IPS DF 4.7 (cell line): ENCODE measurements at regions not wholly inside any gene's neighbourhood (a gene's known extent, or its start where the extent isn't known, plus 50 kb on each side); places are given as distances from the start of the nearest gene placed in this dataset.

Source experiments
- DNase-seq: peaks from one replicate; pipeline ENCODE4 v3.0.0-alpha.2; 2013; ENCODE audit warnings: low spot score; ENCODE audit errors: extremely low read depth

DNA sequence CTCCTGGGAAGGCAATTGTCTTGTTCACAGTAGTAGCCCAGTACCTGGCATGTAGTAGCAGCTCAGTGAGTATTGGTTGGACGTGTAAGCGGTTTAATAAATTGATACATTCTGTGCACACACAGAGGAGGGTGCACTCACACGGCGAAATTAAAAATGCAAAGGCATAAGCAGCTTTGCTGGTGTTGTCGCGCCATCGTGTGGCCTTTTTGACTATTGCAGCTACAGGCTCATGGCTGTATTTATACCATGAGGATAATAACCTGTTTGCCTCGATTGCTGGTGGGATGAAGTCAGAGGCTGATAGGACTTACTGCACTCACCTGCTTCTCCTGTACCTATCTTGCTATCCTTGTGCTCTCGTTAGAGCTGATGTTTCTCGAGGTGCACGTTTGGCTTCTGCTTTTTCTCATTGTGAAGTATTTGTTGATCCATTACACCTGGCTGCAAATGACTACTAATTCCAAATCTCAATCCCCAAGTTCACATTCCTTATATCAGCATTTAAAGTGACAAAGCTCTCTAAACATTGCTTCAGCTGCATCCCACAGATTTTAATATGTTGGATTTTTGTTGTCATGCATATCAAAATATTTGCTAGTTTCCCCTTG, 61.5 kb downstream of the TBXT start:
- DNase-seq: peak; percentile 36

DNA sequence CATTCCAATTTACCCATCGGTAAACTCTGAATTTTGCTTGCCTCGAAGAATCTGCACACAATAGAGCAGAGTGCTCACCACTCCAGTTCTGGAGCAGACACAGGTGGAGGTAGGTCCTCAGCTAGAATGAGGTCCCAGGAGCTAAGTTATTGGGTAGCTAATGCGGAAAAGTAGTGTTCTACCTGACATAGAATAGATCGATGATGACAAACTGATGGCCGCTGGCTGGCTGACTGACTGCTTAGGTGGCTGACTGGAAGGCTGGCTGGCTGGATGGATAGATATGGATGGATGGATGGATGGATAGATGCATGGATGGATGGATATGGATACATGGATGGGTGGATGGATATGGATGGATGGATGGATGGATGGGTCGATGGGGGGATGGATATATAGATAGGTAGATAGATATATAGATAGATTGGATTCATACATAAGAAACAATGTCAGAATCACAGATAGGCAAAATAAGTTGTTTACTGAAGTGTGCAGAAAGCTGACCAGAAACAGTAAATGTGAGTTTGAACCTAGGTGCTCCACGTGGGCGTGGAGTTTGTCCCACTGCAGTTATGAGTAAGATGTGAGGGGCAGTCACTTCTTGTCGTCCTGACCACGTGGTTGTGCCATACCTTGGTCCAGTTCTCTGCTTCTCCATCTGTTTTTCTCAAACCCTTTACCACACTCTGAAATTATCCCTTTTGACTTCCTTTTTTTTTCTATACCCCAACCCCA, 62.1 kb downstream of the TBXT start:
- no peak for DNase-seq

DNA sequence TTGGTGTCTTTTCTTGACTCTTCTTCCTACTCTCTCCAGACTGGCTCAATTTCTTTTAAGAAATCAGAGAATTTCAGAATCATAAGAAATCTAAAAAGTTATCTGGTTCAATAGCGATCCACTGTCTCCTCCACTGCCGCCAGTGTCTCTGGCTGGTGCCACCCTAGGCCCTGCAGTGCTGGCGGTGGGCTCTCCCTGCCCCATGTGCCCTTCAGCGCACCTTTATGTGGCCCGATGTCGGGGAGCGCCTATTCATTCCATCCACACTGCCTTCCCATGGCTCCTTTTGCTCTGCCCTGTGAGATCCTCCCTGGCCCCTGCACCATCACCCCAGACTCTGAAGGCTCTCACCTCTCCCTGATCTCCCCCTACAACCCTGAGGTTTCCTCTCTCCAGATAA, 62.8 kb downstream of the TBXT start:
- no peak for DNase-seq

DNA sequence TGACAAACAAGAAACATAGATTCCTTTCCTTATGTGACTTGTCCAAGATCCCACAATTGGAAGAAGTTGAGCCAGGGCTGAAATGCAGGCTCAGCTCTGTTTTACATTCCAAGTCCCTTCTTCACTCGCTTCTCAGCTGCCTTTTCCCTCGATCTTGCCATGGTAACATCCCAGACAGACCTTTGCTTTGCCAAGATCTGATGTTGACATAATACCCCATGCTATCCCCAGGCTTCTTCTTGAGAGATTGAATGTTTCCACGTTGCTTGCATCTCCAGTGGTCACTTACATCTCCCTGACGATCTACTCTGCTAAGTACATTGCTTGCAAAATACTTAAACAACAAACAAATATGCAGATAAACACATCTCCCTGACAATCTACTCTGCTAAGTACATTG, 63.5 kb downstream of the TBXT start:
- DNase-seq: no peak

DNA sequence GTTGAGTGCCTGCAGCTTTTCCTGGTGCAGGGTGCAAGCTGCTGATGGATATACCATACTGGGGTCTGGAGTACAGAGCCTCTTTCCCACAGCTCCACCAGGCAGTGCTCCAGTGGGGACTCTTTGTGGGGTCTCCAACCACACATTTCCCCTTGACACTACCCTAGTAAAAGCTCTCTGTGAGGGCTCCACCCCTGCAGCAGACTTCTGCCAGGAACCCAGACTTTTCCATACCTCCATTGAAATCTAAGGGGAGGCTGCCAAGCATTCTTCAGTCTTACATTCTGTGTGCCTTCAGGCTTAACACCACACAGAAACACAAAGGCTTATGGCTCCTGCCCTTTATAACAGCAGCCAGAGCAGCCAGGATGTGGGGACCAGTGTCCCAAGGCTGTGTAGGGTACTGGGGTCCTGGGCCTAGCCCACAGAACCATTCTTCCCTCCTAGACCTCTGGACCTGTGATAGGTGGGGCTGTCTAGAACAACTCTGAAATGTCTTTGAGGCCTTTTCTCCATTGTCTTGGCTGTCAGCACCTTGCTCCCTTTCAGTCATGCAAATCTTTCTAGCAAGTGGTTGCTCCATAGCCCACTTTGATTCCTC, 65.7 kb downstream of the TBXT start:
- no peak for DNase-seq

DNA sequence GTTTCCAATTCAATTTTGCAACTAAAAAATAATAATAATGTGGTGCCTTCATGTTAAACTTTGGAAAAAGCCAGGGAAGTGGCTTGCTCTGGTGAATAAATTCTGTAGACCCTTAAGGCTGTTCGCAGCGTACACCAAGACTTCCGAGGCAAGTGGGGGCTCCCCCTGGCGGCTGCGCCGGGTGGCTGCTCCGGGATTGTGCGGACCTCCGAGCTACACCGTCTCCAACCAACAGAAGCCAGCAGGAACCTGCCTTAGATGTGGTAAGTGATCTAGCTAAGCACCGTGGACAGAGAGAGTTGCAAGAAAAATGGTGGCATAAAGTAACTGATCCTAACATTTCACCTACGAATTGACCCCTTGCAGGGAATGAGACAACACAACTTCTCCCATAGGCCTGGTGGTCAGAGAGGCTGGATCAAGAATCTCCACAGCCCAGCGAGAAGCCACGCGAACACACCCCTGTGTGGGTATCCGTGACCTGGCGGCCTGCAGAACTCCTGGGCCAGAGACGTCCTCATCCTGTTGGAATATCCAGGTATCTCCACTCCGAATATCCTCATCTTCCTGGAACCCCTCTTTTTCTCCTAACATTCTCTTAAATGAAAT, 69.6 kb downstream of the TBXT start:
- DNase-seq: peak; percentile 75

DNA sequence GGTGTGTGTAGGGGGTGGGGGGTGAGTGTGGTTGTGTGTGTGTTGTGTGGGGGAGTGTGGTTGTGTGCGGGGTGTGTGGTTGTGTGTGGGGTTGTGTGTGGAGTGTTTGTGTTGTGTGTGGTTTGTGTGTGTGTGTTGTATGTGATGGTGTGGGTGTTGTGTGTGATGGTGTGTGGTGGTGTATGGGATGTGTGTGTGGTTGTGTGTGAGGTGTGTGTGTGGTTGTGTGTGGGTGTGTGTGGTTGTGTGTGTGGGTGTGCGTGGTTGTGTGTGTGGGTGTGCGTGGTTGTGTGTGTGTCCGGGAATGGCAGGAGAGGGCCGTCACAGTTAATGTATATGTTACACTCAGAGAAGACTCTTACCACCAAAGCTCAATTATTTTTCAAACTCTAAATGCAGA, 79.8 kb downstream of the TBXT start:
- no peak for DNase-seq

GRCh38 chr6:166087246-166087645, 80.4 kb downstream of the TBXT start:
- DNase-seq: no peak

DNA sequence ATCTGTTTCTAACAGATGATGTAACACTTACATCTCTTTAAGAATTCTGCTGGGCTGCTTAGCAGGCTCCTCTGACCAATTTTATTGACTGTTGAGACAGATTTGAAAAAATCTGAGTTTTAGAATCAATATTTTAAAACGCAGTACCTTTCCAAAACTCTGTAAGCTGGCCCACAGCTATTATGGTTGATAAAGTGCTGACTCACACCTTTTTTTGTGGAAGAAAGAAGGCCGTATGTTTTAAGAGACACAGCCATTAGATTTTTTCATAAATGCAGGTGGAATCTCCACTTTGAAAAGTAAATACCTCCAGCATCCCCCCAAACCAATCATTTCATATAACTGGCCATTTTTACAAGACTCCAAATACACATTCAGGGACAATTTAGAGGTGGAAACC, 82.2 kb downstream of the TBXT start:
- no peak for DNase-seq

GRCh38 chr6:166084951-166085350, 82.7 kb downstream of the TBXT start:
- no peak for DNase-seq

DNA sequence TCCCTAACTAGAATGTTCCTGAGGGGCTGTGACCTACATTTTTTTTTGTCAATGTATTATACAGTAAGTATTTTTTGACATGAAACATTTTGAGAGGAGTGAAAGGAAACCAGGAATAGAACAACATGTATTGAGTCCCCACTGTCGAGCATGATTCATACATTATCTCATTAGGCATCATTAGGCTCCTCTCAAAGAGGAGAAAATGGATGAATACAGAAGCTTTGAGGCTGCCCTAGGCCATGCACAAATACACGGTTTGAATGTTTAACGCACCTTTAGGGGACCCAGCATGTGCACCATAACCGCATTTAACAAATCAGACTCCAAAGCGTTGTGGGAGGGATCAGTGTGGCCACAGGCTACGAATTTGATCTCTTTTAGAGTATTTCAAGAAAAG, 87.8 kb downstream of the TBXT start:
- no peak for DNase-seq

DNA sequence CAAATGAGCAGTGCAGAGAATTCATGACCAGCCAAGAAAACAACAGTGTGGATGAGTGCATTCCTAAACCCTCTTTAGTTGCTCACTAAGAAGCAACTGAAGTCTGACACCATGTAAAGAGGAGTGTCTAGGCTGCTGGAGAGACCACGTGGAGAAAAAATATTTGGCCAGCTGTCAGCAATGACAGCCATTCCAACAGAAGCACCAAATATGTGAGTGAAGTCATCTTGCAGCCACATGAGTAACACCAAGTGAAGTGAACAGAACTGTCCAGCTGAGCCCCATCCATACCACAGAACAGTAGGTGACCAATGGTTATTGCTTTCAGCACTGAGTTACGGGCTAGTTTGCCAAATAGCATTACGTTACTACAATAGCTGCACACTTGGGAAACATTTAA, 89.4 kb downstream of the TBXT start:
- DNase-seq: no peak

GRCh38 chr6:166076625-166077024, 91.0 kb downstream of the TBXT start:
- DNase-seq: peak; percentile 28

DNA sequence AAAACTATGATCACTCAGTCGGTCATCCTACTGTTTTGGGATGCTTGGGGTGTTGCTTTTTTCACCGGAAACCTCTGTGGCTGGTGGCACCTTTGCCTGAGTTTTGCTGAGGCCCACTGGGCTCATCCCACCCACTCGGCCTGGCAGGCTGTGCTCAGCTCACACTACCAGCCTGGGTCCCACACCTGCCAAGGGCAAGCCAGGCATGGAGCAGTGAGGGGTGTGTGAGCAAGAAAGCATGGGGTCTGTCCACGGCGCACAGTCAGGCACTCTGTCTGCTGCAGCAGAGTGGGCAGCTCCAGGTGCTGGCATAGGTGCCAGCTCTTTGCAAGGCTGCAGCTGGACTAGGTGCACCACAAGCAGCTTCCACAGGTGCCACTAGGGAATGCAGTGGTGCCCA, 91.7 kb downstream of the TBXT start:
- no peak for DNase-seq

- no peak for DNase-seq
Measured at GRCh38 chr6:166075186-166075585, 92.5 kb downstream of the TBXT start.

GRCh38 chr6:166073082-166073481, 94.6 kb downstream of the TBXT start:
- no peak for DNase-seq

DNA sequence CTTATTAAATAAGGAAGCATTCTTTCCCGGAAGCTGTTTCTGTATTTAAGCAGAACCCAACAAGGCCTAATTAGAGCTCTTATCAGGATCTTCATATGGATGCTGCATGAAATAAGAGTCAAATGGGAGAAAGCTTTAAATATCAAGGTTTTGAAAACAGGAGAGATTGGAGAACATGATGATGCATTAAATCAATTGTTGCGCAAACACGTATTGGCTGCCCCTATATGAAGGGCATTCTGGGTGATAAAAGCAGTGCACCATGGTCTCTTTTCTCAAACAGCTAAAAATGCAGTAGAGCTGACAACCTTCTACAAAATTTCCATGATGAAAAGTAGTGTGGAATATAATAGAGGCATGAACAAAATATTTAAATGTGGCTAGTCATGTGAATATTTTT, 98.9 kb downstream of the TBXT start:
- no peak for DNase-seq

DNA sequence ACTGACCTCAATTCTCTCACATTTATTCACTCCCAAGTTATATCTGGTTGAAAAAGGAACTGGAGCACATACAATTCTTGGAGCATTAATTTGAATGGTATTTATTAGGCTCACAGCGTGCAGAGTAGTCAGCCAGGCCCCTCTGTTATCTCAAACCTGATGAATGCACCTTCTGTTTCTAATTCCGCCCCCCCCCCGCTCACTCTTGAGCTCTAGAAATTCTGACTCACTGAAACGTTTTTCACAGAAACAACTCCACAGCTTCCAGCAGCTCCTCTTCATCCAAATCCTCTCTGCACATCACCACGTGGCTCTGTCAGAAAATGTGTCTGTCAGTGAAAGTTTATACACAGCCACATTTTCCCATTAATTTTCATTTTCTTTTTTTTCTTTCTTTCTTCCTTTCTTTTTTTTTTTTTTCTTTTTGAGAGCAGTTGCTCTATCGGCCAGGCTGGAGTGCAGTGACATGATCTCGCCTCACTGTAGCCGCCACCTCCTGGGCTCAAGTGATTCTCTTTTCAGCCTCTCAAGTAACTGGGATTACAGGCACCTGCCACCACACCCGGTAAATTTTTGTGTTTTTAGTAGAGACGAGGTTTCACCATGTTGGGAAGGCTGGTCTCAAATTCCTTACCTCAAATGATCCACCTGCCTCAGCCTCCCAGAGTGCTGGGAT, 109.4 kb downstream of the TBXT start:
- no peak for DNase-seq

GRCh38 chr6:166057431-166057830, 110.2 kb downstream of the TBXT start:
- DNase-seq: no peak

DNA sequence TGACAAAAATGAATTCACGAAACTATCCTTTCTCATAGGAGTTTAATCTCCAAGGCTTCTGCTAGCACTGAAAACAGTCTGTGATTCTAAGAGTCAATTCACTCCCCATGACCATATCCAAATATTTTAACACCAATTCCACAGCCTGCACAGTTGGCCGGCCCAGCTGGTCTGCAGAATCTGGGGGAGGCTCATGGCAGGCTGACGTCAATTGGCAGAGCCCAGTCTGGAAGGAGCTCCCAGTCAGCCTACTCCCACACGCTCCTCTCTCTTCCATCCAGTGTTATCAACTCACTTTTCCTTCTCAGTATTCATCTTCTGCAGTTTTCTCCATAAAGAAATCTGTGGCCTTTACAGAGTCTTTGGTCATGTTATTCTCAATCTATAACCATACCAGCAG, 111.0 kb downstream of the TBXT start:
- no peak for DNase-seq

DNA sequence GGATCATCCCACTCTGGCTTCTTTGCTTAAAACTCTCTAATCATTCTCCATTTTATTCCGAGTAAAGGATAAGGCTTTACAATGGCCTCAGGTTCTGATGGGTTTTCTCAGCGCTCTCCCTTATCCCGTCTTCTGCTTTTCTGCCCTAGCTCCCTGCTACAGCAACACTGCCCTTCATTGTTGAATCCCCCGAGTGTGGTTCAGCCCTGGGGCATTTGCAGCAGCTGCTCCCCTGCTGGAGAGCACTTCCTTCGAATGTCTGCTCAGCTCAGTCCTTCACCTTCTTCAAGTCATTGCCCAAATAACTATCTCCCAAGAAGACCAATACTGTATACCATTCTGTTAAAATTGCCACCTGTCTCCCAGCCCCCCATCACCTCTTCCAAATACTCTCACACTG, 111.8 kb downstream of the TBXT start:
- no peak for DNase-seq

GRCh38 chr6:166052837-166053236, 114.8 kb downstream of the TBXT start:
- no peak for DNase-seq
